ENCODE measurements at regions not wholly inside any gene's neighbourhood (a gene's known extent, or its start where the extent isn't known, plus 50 kb on each side); places are given as distances from the start of the nearest gene placed in this dataset.
A peak's percentile ranks its signal among the peaks of the same experiment; 100 is the strongest.
"Not testable (repeated sequence)": the region's sequence is repeated elsewhere in the genome, so short reads cannot be mapped to it uniquely, and the experiment has no call there.

- not testable (repeated sequence) for DNase-seq
Measured at GRCh38 chr11:109682788-109683187, 260.8 kb downstream of the C11orf87 start.

GRCh38 chr11:109695696-109696095 is 273.7 kb downstream of the C11orf87 start:
- DNase-seq: peak in 1 of 2 experiments; percentile 35

- DNase-seq: peak in 1 of 2 experiments; percentile 41
Measured at GRCh38 chr11:109696191-109696897, 274.4 kb downstream of the C11orf87 start.

DNA sequence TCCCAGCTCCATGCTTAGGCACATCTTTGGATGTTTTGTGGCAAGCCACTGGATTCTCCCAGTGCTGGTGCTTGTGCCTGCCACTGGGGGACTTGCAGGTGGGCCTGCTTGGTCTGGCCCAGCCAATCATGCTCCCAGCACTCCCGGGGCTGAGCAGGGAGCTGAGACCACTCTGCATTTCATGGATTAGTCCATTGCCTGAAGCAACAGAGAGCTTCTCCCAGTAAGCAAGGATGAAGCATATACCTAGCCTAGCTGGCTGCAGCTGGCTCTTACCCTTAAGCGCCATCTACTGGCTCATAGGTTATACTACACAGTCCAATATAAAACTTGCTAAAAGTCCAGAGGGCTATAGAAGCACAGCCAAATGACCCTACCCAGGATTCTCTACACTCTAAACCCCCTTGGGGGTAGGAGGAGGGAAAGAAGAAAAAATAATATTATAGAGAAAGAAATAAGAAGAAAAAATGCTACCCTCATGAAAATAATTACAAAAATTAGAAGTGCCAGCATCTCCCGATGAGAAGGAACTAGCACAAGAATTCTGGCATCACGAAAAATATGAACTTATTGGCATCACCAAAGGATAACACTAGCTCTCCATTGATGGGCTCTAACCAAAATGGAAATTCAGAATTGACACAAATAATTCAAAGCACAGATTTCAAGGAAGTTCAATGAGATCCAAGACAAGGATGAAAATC is 275.3 kb downstream of the C11orf87 start:
- peak; percentile 40 to 72 for DNase-seq

- DNase-seq: no peak
Measured at GRCh38 chr11:109698237-109698636, 276.2 kb downstream of the C11orf87 start.

GRCh38 chr11:109704432-109704831 is 282.4 kb downstream of the C11orf87 start:
- DNase-seq: no peak

GRCh38 chr11:109706945-109707344 is 285.0 kb downstream of the C11orf87 start:
- DNase-seq: no peak

DNA sequence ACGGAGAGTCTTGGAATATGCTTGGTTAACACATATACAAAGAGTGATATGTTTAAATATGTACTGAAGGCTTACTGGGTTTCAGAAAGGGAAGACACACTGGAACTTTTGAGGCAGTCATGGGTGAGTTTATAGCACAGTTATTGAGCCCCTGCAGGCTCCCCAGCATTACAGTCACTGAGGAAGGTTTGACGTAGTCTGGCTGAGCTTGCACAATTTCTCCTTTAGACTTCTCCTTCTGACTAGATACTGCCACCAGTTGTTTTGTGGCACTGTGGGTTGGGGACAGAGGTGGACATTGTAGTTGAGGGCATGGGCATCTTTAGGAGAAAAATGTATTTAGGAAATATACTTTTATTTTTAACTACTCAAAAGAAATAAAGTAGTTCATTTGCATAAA is 285.4 kb downstream of the C11orf87 start:
- no peak for DNase-seq

DNA sequence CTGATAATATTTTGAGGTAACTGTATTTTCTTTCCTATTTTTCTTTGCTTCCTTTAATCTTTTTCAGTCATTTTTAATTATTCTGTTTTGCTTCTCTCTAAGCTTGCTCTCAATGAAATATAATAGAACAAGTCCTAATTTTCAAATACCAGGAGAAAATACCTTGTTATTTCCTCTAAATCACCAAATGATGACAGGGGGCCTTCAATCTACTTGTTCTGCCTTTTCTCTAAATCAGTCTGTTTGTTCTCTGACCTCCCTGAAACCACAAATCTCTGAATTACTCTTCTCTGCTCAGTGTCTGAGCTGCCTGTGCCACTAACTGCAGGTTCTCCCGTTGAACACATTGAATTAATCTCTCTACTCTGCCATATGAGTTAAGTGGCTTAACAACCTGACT is 286.2 kb downstream of the C11orf87 start:
- DNase-seq: no peak

GRCh38 chr11:109714444-109714843 is 292.5 kb downstream of the C11orf87 start:
- DNase-seq: not testable (repeated sequence)

- not testable (repeated sequence) for DNase-seq
Measured at GRCh38 chr11:109715424-109715823, 293.4 kb downstream of the C11orf87 start.

DNA sequence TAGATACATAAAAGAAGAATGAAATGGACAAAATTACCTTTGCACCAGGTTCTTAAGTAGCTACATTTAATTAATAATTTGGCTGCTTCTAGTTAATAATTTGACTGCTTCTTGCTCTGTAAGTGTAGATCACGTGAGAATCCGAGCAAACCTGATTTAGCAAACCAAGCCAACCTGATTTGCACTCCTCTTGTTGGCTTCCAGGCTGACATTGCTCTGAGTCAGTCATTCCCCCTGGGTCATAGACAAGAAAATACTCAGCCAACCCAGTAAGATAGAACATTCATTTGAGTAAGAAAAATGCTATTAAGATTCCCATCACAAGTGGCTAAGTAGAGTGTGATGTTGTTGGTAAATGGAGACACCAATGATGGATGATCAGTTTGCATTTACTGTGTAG is 304.1 kb downstream of the C11orf87 start:
- no peak for DNase-seq

DNA sequence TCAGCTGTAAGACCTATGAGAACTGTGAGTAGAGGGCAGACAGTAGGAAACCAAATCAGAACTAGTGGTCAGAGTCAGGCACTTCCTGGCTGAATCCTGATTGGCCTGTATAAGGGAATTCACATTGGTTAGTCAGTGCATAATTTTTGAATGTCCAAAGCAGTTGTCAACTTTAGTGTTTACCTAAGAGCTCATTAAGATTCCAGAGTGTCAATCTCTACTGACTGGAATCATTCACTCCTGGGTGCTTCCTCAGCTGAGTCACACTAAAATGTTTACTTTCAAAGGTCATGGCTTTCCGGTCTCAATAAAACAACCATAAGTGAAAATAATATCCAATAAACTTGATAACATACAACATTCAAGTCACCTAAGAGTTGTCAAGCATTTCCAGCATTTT is 306.1 kb downstream of the C11orf87 start:
- DNase-seq: no peak

- no peak for DNase-seq
Measured at GRCh38 chr11:109729761-109730160, 307.8 kb downstream of the C11orf87 start.

DNA sequence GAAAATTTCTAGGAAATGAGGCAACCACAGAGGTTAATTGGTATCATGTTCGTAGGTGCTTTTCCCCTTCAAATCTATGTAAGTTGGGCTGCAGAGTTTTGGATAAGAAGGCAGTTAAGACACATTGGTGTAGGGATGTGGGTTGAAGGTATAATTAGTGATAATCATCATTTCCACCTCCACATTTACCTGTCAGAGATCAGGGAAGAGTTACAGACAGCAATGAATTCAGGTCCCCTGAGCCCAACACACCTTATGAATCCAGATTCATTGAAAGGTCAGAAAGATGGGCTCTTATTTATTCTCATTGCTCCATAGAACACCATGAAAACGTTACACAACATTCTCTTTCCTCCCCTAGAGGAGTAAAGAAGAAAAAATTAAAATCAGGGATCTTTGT is 308.7 kb downstream of the C11orf87 start:
- no peak for DNase-seq

- no peak for DNase-seq
Measured at GRCh38 chr11:109731451-109731850, 309.5 kb downstream of the C11orf87 start.

GRCh38 chr11:109733245-109733644 is 311.3 kb downstream of the C11orf87 start:
- DNase-seq: no peak

DNA sequence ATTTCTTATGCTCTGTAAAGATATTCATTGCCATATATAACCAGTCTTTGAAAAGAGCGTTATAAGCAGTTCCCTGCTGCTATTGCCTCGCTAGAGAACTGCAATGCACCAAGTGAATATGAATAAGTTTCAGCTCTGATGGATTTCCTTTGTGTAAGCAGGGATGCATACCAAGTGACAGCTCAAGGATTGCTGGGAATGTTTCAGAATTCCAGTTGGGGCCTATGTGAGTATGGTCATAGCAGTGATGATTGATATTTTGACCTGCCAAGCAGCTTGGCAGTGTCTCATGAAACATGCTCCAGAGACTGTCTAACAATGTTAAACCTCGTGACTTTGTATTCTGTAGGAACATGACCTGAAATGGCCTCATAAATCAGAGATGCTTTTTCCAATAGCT is 312.6 kb downstream of the C11orf87 start:
- DNase-seq: peak; percentile 19 to 58

DNA sequence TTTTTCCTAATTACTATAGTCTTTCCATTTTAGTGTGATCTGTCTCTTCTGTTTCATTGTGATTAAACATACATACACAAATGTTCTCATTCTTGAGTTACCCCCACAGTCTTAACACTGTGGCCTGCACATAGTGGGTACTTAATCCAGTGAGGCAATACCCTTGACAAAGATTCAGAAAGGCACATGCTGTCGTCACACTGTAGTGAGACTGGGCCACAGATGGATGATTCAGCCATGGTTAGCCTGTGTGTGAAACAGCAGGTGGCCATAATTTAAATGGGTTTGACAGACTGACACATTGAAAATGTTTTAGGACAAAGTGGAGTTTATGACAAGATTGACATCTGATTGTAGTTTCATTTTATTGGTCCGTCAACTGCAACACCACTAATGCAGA is 313.1 kb downstream of the C11orf87 start:
- peak; percentile 10 to 43 for DNase-seq

GRCh38 chr11:109739379-109739778 is 317.4 kb downstream of the C11orf87 start:
- DNase-seq: no peak

DNA sequence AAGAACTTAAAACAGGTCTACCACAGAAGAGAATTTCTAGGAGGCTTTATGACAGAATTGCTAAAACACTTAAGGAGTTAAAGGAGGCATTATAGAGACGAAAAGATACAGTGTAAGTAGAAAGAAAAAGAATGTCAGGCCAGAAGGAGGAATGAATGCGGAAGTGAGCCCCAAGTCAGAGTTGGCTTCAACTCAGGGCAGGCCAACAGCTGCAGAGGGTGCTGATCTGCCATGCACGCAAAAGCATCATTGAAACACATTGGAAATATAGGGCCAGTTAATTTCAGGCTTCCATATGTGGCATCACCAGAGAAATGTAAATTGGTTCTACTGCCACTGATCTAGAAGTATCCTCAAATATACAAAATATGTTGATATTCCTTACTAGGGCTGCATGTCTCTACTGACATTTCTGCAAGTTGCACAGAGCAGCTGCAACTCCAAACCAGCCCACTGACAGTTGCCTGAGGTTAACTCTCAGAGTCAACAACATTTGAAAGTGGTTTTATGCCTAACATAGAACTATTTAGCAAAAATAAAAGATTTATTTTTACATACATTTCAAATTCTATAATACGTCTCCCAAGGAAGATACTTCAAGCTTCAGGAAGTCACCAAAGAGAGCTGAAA is 324.1 kb downstream of the C11orf87 start:
- no peak for DNase-seq

DNA sequence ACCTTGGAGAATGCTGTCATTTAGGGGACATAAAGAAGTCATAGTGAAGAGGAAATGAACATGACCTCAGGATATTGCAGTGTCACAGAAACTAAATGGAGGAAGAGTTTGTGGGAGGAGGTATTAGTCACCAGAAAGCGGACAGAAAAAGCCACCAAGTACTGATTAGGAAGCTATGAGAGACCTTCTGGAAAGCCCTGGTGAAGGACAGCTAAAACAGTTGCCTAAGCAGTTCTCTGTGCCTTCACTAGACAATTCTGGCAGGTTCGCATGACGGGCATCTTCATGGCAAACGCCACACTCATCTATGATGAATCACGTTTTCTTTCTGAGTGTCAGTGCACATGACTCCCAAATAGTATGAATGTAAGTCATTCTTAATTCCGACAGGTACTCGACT is 325.8 kb downstream of the C11orf87 start:
- DNase-seq: no peak

- no peak for DNase-seq
Measured at GRCh38 chr11:109749476-109749875, 327.5 kb downstream of the C11orf87 start.

GRCh38 chr11:109750964-109751363 is 329.0 kb downstream of the C11orf87 start:
- DNase-seq: no peak
